GM18511 (cell line): ENCODE measurements at regions not wholly inside any gene's neighbourhood (a gene's known extent, or its start where the extent isn't known, plus 50 kb on each side); places are given as distances from the start of the nearest gene placed in this dataset.

Source experiments
- ATAC-seq: cut with Tn5 transposase; IDR thresholded peaks from one replicate; pipeline ENCODE4 v1.9.1; 2021; ENCODE audit warnings: mild to moderate bottlenecking, moderate library complexity; ENCODE audit not compliant: unreplicated experiment

DNA sequence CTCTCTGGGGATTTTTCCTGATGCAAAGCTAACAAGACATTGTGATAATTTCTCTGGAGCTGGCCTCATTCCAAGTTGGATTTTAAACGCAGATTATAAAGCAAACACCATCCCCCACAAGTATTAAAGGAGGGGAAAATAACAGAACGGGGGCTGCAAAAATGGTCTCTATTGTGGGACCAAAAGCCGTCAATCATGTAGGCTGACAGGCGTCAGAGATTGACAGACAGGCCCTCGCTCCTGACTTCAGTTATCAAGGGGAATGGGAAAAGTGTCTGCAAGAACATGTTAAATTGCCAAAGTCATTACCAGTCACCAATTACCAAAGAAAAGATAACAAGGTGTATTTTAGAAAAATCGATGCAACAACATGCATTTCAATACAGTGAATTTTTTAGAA, 307.4 kb upstream of the POU3F1 start:
- no peak for ATAC-seq

DNA sequence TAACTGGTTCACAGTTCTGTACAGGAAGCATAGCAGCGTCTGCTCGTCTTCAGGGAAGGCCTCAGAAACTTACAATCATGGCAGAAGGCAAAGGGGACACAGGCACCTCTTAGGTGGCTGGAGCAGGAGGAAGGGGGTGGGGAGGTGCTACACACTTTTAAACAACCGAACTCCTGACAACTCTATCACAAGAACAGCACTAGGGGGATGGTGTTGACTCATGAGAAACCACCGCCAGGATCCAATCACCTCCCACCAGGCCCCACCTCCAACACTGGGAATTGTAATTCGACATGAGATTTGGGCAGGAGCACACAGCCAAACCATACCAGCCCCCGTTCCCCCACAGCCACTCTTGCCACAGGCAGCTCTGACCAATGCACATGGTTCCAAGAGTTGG, 306.3 kb upstream of the POU3F1 start:
- ATAC-seq: no peak

DNA sequence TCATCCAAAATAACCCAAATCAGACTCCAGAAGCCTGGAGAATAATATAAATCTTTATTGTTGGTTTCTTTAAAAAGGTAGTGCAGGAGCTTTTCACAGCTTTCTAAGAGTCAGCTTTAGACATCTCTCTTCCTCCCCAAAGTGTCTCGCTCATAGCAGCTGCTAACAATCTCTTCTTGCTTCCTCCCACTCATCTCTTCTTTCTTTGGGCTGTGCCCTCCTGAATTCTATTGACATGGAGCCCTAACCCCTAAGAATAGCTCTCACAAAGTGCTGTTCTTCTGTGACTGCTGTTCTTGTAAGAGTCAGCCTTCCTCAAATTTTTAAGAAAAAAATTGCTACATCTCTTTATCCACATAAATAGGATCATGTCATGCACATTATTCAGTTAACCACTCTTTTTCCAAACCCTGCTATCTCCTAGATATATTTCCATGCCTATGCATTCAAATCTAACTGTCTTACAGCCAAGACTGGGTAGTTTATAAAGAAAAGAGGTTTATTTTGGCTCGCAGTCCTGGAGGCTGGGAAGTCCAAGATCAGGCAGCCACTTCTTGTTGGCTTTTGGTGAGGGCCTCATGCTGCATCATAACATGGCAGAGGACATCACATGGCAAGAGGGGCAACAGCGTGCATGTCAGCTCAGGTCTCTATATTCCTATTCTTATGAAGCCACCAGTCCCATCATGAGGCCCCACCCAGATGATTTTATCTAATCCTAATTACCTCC, 301.0 kb upstream of the POU3F1 start:
- no peak for ATAC-seq

DNA sequence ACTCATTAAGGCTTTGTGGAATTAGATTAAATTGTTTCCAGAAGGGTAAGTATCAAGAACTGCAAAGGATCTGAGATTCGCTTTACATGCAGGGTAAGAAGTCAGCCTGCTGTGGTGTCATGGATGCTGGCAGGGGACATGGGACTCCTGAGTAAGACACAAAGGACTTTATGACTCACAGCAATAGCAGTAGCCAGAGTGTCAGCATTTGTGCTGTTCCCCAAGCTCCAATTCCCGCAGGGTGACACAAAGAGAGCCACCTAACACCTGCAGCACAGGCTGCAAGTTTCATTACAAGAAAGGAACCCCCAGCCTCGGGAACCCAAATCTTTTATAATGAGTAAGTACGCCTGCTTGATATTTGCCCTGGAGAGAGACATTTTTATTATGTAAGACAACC, 298.1 kb upstream of the POU3F1 start:
- ATAC-seq: no peak

DNA sequence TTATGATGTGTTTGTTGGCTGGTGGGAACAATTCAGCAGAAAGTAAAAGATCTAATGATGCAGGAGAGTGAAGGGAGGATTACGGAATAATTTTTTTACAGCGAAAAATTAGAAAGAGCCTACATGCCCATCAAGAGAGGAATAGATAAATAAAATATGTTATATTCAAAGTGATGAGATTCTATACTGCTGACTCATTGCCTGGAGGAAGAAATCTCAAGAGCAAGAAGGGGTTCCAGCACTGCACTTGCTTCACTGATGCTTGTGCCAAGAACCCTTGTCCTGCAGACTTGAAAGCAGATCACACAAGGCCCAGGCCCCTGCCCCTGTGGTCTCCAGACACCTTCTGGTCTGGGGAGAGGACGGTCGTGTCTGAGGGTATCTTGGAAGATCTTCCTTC, 295.1 kb upstream of the POU3F1 start:
- ATAC-seq: no peak

DNA sequence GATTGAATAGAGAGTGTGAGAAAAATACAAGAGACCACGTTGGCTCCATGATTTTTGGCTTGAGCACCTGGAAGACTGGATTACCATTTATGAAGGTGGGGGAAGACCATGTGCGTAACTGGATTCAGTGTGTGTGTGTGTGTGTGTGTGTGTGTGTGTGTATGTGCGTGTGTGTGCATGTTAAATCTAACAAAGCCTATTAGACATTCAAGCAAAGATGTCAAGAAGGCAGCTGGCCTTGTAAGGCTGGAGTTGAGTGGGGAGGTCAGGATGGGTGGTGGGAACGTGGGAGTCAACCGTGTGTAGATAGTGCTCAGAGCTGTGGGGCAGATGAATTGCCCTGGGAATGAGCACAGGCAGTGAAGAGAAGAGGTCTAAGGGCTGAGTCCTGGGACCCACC, 293.8 kb upstream of the POU3F1 start:
- ATAC-seq: no peak

DNA sequence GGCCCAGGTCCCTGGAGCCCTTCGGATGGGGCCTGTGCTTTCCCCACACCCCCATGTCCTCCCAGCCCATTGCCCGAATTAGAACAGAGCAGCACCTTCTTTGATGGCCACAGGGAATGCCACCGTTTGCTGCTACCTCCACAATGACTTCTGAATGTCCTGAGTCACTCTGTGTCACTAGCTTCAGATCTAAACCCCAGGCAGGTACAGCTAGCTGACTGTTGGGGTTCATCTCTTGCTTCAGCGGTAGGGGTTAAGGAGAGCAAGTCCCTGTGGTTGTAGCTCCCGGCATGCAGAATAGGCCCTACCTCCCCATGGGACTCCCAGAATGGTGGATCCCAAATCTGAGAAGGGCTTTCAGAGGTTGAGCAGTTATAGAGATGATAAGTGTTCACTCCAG, 291.1 kb upstream of the POU3F1 start:
- no peak for ATAC-seq

DNA sequence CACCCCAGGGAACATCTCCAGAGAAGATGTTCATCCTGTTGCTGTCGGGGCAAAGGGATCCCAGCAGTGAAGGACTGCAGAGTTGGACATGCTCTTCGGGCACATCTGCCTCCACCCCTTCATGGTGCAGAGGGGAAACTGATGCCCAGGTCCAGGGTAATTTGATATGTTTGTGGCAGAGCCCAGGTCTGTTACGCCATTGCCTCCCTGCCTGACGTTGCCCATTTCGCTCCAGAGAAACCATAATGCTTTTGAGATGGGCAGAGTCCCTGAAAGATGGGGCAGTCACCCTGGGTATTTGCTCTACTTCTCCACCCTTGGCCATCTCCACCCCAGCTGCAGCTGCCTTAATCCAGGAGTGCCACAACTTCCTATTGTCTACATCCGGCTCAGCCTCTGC, 290.4 kb upstream of the POU3F1 start:
- no peak for ATAC-seq

DNA sequence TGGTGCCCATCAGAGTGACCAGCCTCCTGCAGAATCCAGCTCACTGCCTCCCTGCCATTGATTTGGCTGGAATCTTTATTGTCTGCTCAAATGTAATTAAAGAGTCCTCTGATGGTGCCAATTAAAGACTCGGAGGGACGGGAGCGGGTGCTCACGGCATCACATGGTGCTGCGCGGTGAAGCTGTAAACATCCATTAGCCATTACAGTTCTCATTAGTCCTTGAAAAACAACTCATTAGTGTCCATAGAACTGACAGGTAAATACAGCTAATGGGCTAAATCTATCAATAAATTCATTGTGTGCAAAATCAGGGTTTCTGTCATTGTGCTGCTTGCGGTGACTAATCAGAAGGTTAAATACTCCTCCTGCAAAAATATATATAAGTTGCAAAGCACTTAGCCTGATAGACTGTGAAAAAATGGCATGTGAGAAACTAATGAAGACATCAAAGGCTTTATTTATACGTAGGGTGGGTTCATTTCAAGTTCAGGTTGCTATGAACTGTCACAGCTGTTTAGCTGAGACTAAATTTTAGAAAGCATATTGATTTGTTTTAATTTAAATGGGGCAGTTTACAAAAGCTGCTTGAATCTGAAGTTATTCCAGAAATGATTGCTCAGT, 289.8 kb upstream of the POU3F1 start:
- ATAC-seq: no peak

DNA sequence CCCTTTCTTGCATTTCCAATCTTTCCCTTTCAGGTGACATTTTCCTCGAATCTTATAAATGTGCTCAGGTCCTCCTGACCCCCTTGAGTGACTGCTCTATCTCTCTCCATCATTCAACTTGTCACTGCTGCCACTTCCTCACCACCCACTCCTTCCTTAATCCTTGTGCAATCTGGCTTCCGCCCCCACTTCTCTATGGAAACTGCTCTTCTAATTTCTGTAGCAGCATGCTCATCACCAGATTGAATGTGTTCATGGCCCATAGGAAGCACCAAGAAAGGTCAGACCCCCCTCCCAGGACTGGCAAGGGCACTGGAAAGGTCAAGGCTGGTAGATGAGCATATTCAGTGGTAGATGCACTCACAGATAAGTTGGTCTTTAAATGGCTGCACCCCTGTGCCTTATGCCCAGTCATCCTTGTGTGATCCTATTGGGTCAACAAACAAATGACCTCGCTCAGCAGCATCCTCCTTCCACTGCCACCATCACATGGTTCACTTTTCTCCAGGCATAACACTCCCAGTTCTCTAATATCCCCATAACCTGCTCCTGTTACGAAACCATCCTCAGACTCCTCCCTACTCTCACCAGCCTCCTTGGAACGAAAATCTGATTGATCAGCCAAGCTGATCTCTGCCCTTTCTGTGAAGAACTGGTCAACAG, 288.5 kb upstream of the POU3F1 start:
- ATAC-seq: no peak

DNA sequence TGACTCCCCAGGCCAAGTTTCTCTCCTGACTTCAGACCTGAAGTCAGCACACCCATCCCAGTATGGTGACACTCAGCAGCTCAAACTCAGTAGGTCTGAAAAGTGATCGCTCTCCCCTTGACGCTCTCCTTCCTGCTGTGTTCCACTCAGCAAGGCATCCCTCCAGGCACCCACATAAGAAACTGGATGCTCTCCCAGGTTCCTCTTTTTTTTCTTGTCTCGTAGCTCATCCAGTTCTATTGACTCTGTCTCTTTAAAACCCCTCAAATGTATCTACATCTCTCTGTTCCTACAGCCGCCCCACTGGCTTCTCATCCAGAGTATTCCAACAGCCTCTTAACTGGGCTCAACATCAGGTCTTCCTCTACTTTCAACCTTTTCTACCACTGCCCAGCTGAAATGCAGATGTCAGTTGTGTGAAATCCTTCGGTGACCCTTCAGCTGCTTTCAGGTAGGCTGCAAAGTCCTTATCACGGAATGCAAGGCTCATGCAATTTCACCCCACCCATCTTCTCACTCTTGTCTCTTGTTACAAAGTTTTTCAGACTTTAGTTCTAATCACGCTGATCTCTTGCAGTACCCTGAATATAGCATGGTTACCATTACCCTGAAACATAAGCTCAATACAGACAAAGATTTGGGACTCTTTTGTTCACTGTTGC, 286.2 kb upstream of the POU3F1 start:
- no peak for ATAC-seq

DNA sequence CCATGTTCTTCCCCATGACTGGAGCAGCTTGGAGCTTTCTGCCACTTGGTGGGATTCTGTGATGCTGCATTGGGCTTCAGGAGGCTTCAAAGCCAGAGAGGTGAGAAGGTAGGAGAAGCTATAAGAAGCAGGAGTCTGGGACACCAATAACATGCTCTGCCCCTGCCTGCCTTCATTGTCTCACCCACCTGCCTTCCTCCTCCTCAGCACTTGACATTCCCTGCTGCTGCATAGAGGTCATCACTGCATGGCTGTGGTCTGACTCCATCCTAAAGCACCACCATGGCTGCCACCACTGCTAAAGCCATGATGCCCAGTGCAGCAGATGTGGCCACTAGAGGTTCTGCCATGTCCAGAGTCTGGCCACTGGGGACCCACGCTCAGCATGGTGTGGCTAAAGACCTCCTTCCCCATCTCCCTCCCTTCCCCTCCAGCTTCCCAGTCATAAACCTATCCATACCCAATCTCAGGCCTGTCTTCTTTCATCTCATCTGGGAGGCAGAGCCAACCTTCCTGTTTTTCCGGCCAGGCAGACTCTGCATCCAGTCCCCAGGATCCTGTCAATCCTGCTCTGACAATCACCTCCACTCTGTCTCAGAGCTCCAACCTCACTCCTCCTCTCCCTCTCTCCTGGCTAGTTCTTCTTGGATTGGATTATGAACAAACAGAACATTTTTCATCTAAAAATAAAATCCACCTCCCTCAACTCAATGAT, 285.1 kb upstream of the POU3F1 start:
- ATAC-seq: no peak

DNA sequence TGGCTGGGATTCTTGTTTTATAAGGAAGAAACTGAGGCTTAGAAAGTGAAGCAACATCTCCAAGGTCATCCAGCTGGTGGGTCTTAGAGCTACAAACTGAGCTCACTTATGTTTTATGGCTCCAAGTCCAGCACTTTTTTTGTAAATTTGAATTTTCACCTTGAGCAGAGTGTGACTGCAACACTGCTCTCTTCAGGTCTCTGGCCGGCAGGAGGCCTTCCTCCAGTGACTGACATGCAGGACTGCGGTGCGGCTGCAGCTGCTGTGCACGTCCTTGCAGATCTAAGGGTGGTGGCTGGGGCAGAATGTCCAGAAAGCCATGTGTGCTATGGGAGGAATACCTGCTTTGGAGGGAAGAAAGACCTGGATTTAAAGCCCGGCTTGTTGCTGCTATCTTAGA, 284.2 kb upstream of the POU3F1 start:
- ATAC-seq: no peak

DNA sequence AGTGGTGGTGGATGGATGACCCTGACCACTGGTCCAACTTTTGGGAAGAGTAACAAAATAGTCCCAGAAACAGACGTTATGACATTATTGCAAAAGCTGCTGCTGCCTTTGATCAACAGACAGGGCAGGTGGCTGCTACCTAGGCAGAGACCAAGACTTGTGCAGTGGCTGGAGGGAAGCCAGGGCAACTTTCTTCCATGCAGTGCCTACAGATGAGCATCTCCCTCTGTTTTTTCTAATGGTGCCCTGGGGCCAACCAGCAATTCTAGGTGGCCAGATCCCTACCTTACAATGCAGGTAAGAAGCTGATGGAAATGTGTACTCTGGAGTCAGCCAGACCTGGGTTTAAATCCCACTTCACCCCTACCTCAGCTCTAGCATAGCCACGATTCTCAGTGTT, 283.1 kb upstream of the POU3F1 start:
- no peak for ATAC-seq

DNA sequence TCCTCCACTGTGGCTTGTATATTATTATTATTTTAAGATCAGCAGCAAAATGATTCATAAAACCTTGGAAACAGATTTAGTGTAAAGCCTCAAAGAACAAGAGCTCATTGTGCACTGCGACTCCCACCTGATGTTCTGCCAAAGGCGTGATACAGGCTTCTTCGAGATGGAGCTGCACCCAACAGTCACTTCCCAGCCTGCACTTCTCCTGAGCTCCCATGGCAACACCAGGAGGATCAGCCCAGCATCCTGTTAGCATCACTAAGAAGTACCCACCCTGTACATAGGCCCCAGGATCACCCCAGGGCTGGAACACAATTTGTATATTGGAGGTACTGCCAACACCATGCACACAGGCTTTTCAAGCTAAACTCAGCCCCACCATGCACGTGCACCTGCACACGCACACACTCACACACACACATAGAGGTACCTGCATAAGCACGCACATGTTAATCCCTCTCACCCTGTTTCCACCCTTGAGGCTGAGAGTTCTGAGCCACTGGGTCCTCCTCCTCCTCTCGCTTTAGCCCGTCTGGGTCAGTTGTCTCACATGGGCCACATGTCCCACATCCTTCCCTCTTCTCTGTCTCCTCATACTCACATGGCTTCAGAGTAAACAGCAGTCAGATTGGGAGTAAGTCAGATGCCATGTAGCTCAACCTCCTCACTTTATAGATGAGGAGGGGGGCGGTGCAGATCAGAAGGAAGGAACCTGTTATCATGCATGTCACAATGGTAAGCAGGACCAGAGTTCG, 281.9 kb upstream of the POU3F1 start:
- no peak for ATAC-seq

DNA sequence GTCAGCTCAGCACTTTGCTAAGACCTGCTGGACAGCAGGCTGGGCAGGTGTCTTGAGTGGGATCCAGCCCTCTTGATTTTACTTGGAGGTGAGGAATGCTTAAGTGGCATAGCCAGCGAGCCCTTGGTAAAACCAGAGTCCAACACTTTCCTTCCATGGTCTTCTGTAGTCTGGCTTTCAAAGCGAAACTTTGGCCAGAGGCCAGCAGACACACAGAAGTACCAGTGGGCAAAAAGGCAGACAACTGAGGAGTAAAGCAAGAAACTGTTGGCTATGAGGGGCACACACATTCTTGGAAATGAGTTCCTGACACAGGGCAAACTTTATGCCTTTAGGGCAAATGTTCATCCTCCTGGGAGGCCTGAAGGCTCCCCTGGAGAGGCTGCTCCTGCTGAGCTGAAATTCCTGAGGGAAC, 281.0 kb upstream of the POU3F1 start:
- ATAC-seq: no peak

DNA sequence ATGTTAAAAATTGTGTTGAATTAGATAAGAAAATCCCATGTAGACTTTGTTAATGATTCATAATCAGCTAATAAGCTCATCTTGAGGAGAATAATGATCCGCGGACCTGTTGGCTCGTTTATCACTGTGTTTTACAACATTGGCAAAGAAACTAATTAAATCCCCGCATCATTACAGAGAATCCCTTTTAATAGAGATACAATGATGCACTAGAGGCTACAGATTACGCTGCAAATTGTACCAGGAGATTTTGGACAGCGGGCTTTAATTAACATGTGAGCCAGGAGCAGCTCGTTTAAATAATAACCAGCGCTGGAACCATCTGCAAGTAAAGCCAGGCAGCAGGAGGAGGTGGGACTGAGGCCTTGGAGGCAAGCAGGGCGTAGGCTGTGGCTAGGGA, 280.3 kb upstream of the POU3F1 start:
- ATAC-seq: no peak

DNA sequence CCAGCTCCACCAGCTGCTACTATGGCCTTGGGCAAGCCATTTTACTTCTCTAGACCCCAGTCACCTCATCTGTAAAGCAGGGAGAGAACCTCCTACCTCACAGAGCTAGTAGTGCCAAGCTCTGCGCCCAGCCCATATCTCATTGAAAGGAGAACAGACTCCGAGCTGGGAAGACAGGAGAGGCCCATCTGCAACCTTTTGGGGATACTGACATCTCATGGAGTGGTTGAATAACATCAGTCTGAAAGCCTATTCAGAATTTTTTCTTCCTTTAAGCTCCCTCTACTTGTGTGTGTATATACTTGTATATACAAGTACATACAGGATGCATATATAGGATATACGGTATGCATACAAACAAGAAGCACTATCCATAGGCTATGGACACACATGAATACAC, 279.5 kb upstream of the POU3F1 start:
- ATAC-seq: no peak

DNA sequence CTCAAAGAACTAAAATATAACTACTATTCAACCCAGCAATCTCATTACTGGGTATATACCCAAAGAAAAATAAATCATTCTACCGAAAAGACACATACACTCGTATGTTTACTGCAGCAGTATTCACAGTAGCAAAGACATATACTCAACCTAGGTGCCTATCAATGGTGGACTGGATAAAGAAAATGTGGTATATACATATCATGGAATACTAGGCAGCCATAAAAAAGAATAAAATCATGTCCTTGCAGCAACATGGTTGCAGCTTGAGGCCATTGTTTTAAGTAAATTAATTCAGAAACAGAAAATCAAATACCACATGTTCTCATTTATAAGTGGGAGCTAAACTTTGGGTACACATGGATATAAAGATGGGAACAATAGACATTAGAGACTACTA, 266.2 kb upstream of the POU3F1 start:
- no peak for ATAC-seq

DNA sequence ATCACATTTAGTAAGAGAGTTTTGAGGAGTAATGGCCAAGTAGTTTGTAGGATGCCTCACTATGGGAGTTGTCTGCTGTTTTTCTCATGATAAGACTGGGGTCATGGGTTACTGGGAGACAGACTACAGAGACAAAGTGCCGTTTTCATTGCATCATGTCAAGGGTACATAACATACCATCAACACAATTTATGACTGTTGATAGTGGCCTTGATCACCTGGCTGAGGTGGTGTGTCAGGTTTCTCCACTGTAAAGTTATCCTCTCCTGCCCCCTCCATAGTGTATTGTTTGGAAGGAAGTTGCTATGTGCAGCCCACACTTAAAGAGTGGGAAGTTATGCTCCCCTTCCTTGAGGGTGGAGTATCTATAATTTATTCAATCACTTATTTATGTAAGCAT, 263.5 kb upstream of the POU3F1 start:
- no peak for ATAC-seq

DNA sequence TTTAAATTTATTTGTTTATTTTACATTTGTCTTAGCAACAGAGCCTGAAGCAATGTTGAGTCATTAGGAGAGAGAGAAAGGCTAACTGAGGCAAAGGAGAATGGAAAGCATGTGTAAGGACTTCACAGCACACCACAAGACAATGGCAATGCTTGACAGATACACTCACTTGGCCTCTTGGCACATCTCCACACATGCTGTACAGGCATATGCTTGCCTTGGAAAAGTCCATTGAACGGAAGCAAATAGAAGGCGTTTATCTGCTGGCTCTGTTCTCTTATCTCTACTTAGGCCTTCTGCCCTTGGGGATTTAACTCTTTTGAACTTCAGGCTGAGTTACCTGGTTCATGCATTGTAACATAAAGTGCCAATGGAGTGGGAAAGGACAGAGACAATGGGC, 262.2 kb upstream of the POU3F1 start:
- no peak for ATAC-seq
